Keratinocyte (primary cell): ENCODE measurements at regions not wholly inside any gene's neighbourhood (a gene's known extent, or its start where the extent isn't known, plus 50 kb on each side); places are given as distances from the start of the nearest gene placed in this dataset.

ENCODE experiments used
- DNase-seq: peaks from one replicate; pipeline ENCODE4 v3.0.0-alpha.2; 2011; ENCODE audit warnings: low read depth, missing footprints, low spot score
- FAIRE-seq: peaks from 2 replicates; lab custom pipeline; 2011; peaks lifted over from hg19 to GRCh38; lab: Jason Lieb, UNC
- H2AFZ ChIP-seq: 2 replicates; pipeline ENCODE4 v1.6.0; 2012; ENCODE audit warnings: low read length, control low read depth, inconsistent platforms; ENCODE audit not compliant: control insufficient read depth
- H3K27ac ChIP-seq: 2 replicates; pipeline ENCODE4 v1.5.1; 2011; ENCODE audit warnings: low read length; ENCODE audit not compliant: control insufficient read depth, insufficient read depth
- H3K27me3 ChIP-seq: 3 replicates; pipeline ENCODE4 v1.6.0; 2011; ENCODE audit warnings: low read length; ENCODE audit not compliant: control insufficient read depth, insufficient read depth; ENCODE audit errors: extremely low read depth
- H3K36me3 ChIP-seq, 2 experiments: 2 replicates in 1 of 2; 3 replicates in 1 of 2; pipeline ENCODE4 v1.5.1; 2011; ENCODE audit warnings: low read length in 2 of 2, mild to moderate bottlenecking in 1 of 2; ENCODE audit not compliant: control insufficient read depth in 2 of 2, insufficient read depth in 2 of 2; ENCODE audit errors: extremely low read depth in 1 of 2
- H3K4me1 ChIP-seq: 3 replicates; pipeline ENCODE4 v1.5.1; 2011; ENCODE audit warnings: low read length; ENCODE audit not compliant: control insufficient read depth, insufficient read depth; ENCODE audit errors: extremely low read depth
- H3K4me2 ChIP-seq: 3 replicates; pipeline ENCODE4 v1.6.0; 2011; ENCODE audit warnings: low read depth, low read length; ENCODE audit not compliant: control insufficient read depth, insufficient read depth; ENCODE audit errors: extremely low read depth
- H3K4me3 ChIP-seq, 3 experiments: fragments of 200-600 bp in 1 of 3; sonication (generic) in 1 of 3; 2 replicates in 2 of 3; 3 replicates in 1 of 3; pipeline ENCODE4 v1.5.1; 2011 to 2016; ENCODE audit warnings: low read length in 3 of 3, mild to moderate bottlenecking in 3 of 3, control low read depth in 2 of 3, inconsistent platforms in 1 of 3, low read depth in 1 of 3, mixed read lengths in 1 of 3, mixed run types in 1 of 3, moderate library complexity in 1 of 3; ENCODE audit not compliant: control insufficient read depth in 2 of 3, insufficient read depth in 2 of 3; ENCODE audit errors: extremely low read depth in 1 of 3
- H3K79me2 ChIP-seq: 2 replicates; pipeline ENCODE4 v1.6.0; 2012; ENCODE audit warnings: low read length; ENCODE audit not compliant: control insufficient read depth, insufficient read depth
- H3K9ac ChIP-seq: 3 replicates; pipeline ENCODE4 v1.6.0; 2011; ENCODE audit warnings: low read length; ENCODE audit not compliant: control insufficient read depth, insufficient read depth; ENCODE audit errors: extremely low read depth
- H3K9me1 ChIP-seq: 3 replicates; pipeline ENCODE4 v1.6.0; 2011; ENCODE audit warnings: low read length; ENCODE audit not compliant: control insufficient read depth, insufficient read depth; ENCODE audit errors: extremely low read depth
- H3K9me3 ChIP-seq: 2 replicates; pipeline ENCODE4 v1.5.1; 2012; ENCODE audit warnings: low read depth, low read length; ENCODE audit not compliant: control insufficient read depth
- H4K20me1 ChIP-seq: 3 replicates; pipeline ENCODE4 v1.6.0; 2011; ENCODE audit warnings: low read length; ENCODE audit not compliant: control insufficient read depth, insufficient read depth; ENCODE audit errors: extremely low read depth
- CTCF ChIP-seq, 3 experiments: IDR thresholded peaks in 1 of 3; conservative IDR thresholded peaks in 1 of 3; optimal IDR thresholded peaks in 1 of 3; 2 replicates in 2 of 3; 3 replicates in 1 of 3; pipeline versions ENCODE3 to v1.5.1; 2011; ENCODE audit warnings: low read length in 3 of 3, mild to moderate bottlenecking in 3 of 3, moderate library complexity in 2 of 3, control low read depth in 1 of 3, inconsistent platforms in 1 of 3; ENCODE audit not compliant: insufficient read depth in 2 of 3; ENCODE audit errors: extremely low read depth in 1 of 3
- EZH2 ChIP-seq: IDR thresholded peaks from one replicate; pipeline ENCODE4 v1.6.1; 2012; ENCODE audit warnings: inconsistent platforms, mild to moderate bottlenecking, low read length, moderate library complexity
- dilution Hi-C: fragments of 300-500 bp; cut with MboI; formaldehyde crosslinking; loops from one replicate; pipeline ENCODE4 v1.7.0; 2020; ENCODE audit warnings: low sequenced_read_pairs; ENCODE audit not compliant: extremely low pct_ligation_motif_present

GRCh38 chr16:87185308-87185707 lies 131.9 kb downstream of the C16orf95 start:
- H3K4me3 ChIP-seq, result no peak overlapping the region
- no peaks in the 10 kb centered on the region for H3K9me1 ChIP-seq
- H4K20me1 ChIP-seq, result no peaks in the 10 kb centered on the region
- H2AFZ ChIP-seq, result no peak overlapping the region
- no peaks in the 10 kb centered on the region for H3K27me3 ChIP-seq
- TF ChIP-seq CTCF (optimal IDR thresholded peaks at IDR 0.05 in 1 of 3, IDR thresholded peaks at IDR 0.05 in 1 of 3, conservative IDR thresholded peaks at IDR 0.05 in 1 of 3; ENCODE audit: extremely low read depth in 1 of 3, insufficient read depth in 2 of 3, low read length in 3 of 3), result no peak
- no peak for TF ChIP-seq EZH2
- no peak for DNase-seq
- no peak overlapping the region for H3K27ac ChIP-seq
- dilution Hi-C loops, result no loop called here
- no peaks in the 10 kb centered on the region for H3K79me2 ChIP-seq
- no peaks in the 10 kb centered on the region for H3K36me3 ChIP-seq
- no peak overlapping the region for H3K9ac ChIP-seq
- FAIRE-seq, result no peak
- no peaks in the 10 kb centered on the region for H3K4me1 ChIP-seq
- H3K4me2 ChIP-seq, result no peak overlapping the region
- H3K9me3 ChIP-seq, result peaks cover 13% of the 10 kb centered on the region

- FAIRE-seq (no peak), DNase-seq (no peak)
- H4K20me1 ChIP-seq, result no peaks in the 10 kb centered on the region
- peaks cover 13% of the 10 kb centered on the region for H3K9me3 ChIP-seq
- H3K36me3 ChIP-seq, result no peaks in the 10 kb centered on the region
- dilution Hi-C loops, result no loop called here
- no peak overlapping the region for H3K4me2 ChIP-seq
- TF ChIP-seq EZH2, result no peak
- no peak overlapping the region for H2AFZ ChIP-seq
- H3K4me3 ChIP-seq, result no peak overlapping the region
- H3K27me3 ChIP-seq, result no peaks in the 10 kb centered on the region
- H3K79me2 ChIP-seq, result no peaks in the 10 kb centered on the region
- no peaks in the 10 kb centered on the region for H3K4me1 ChIP-seq
- H3K9me1 ChIP-seq, result no peaks in the 10 kb centered on the region
- H3K9ac ChIP-seq, result no peak overlapping the region
- H3K27ac ChIP-seq, result no peak overlapping the region
These were observed 131.2 kb downstream of the C16orf95 start for GRCh38 chr16:87185983-87186382.

- Histone ChIP-seq H3K36me3 (no peaks in the 10 kb centered on the region), H3K4me2 (no peak overlapping the region), H3K9me3 (peaks cover 13% of the 10 kb centered on the region), H2AFZ (no peak overlapping the region), H3K4me1 (no peaks in the 10 kb centered on the region), H3K4me3 (no peak overlapping the region), H3K9me1 (no peaks in the 10 kb centered on the region), H3K27ac (no peak overlapping the region), H3K27me3 (no peaks in the 10 kb centered on the region), H3K9ac (no peak overlapping the region), H3K79me2 (no peaks in the 10 kb centered on the region), H4K20me1 (no peaks in the 10 kb centered on the region)
- dilution Hi-C loops, result no loop called here
- no peak for TF ChIP-seq EZH2
- TF ChIP-seq CTCF (optimal IDR thresholded peaks at IDR 0.05 in 1 of 3, IDR thresholded peaks at IDR 0.05 in 1 of 3, conservative IDR thresholded peaks at IDR 0.05 in 1 of 3; ENCODE audit: extremely low read depth in 1 of 3, insufficient read depth in 2 of 3, low read length in 3 of 3), result no peak
- FAIRE-seq (no peak), DNase-seq (no peak)
These were observed 130.7 kb downstream of the C16orf95 start for GRCh38 chr16:87186446-87186845.
